ENCODE measurements at regions not wholly inside any gene's neighbourhood (a gene's known extent, or its start where the extent isn't known, plus 50 kb on each side); places are given as distances from the start of the nearest gene placed in this dataset.
A peak's percentile ranks its signal among the peaks of the same experiment; 100 is the strongest.

DNA sequence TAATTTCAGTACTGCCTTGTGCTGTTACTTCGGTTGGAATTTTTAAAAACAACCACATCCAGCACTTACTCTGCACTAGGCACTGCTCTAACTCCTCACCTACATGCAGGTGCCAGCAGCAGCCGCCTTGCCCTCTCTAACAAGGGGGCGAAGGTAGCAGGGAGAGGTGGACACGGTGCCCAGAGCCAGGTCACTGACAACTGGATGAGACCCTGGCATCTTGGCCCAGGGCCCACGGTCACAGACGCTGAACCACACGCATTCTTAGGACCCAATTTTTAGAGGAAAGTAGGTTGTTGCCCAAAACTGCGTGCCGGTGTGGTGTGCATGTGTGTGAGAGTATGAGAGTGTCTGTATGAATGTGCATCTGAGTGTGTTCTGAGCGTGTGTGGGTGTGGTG, 63.4 kb upstream of the GATA2 start:
- H3K4me3 ChIP-seq (replicated peaks; ENCODE audit: insufficient read depth, low read length), result no peak overlapping the region

DNA sequence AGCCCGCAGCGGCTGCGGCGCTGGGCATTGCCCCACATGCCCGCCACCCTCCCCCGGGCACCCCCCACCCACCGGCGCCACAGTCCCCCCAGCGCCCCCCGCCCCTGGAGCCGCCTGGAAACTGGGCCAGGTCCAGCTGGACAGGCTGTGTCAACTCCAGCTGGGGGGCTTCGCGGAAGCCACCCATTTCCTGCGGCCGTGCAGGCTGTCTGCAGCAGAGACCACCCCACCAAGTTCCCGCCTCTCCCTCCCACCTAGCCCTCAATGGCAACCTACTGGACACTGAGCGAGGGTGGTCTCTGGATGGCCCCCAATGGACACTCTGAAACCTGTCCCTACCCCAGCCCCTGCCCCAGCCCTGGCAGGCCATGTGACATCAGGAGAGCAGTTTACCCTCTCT, 62.8 kb upstream of the GATA2 start:
- H3K4me3 ChIP-seq (replicated peaks; ENCODE audit: insufficient read depth, low read length), result no peak overlapping the region
- H3K27ac ChIP-seq (replicated peaks), result no peak overlapping the region
- no peak for TF ChIP-seq SPI1 (IDR thresholded peaks at IDR 0.05; ENCODE audit: borderline replicate concordance, low read depth)
- no peak for TF ChIP-seq CTCF (IDR thresholded peaks at IDR 0.05; ENCODE audit: insufficient read depth, low read length)
- TF ChIP-seq POLR2AphosphoS5 (IDR thresholded peaks at IDR 0.05; ENCODE audit: low read depth), result no peak
- TF ChIP-seq, protein P1, sequence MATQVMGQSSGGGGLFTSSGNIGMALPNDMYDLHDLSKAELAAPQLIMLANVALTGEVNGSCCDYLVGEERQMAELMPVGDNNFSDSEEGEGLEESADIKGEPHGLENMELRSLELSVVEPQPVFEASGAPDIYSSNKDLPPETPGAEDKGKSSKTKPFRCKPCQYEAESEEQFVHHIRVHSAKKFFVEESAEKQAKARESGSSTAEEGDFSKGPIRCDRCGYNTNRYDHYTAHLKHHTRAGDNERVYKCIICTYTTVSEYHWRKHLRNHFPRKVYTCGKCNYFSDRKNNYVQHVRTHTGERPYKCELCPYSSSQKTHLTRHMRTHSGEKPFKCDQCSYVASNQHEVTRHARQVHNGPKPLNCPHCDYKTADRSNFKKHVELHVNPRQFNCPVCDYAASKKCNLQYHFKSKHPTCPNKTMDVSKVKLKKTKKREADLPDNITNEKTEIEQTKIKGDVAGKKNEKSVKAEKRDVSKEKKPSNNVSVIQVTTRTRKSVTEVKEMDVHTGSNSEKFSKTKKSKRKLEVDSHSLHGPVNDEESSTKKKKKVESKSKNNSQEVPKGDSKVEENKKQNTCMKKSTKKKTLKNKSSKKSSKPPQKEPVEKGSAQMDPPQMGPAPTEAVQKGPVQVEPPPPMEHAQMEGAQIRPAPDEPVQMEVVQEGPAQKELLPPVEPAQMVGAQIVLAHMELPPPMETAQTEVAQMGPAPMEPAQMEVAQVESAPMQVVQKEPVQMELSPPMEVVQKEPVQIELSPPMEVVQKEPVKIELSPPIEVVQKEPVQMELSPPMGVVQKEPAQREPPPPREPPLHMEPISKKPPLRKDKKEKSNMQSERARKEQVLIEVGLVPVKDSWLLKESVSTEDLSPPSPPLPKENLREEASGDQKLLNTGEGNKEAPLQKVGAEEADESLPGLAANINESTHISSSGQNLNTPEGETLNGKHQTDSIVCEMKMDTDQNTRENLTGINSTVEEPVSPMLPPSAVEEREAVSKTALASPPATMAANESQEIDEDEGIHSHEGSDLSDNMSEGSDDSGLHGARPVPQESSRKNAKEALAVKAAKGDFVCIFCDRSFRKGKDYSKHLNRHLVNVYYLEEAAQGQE (IDR thresholded peaks at IDR 0.05; ENCODE audit: insufficient replicate concordance, low read depth), result no peak
- TF ChIP-seq GABPA (IDR thresholded peaks at IDR 0.05; ENCODE audit: low read depth), result no peak
- no peaks in the 10 kb centered on the region for H3K27me3 ChIP-seq (ENCODE audit: insufficient read depth, poor library complexity, severe bottlenecking)
- DNase-seq (ENCODE audit: low read depth in 1 of 2, low spot score in 1 of 2), result no peak

More for the DNA sequence above, 63.4 kb upstream of the GATA2 start:
- no peak for TF ChIP-seq CTCF (IDR thresholded peaks at IDR 0.05; ENCODE audit: insufficient read depth, low read length)
- TF ChIP-seq POLR2AphosphoS5 (IDR thresholded peaks at IDR 0.05; ENCODE audit: low read depth), result no peak
- TF ChIP-seq, protein P1 (IDR thresholded peaks at IDR 0.05; ENCODE audit: insufficient replicate concordance, low read depth), result no peak
- no peak for TF ChIP-seq SPI1 (IDR thresholded peaks at IDR 0.05; ENCODE audit: borderline replicate concordance, low read depth)
- no peak for TF ChIP-seq GABPA (IDR thresholded peaks at IDR 0.05; ENCODE audit: low read depth)
- no peak overlapping the region for H3K27ac ChIP-seq (replicated peaks)
- no peak for DNase-seq (ENCODE audit: low read depth in 1 of 2, low spot score in 1 of 2)
- H3K27me3 ChIP-seq (ENCODE audit: insufficient read depth, poor library complexity, severe bottlenecking), result no peaks in the 10 kb centered on the region

DNA sequence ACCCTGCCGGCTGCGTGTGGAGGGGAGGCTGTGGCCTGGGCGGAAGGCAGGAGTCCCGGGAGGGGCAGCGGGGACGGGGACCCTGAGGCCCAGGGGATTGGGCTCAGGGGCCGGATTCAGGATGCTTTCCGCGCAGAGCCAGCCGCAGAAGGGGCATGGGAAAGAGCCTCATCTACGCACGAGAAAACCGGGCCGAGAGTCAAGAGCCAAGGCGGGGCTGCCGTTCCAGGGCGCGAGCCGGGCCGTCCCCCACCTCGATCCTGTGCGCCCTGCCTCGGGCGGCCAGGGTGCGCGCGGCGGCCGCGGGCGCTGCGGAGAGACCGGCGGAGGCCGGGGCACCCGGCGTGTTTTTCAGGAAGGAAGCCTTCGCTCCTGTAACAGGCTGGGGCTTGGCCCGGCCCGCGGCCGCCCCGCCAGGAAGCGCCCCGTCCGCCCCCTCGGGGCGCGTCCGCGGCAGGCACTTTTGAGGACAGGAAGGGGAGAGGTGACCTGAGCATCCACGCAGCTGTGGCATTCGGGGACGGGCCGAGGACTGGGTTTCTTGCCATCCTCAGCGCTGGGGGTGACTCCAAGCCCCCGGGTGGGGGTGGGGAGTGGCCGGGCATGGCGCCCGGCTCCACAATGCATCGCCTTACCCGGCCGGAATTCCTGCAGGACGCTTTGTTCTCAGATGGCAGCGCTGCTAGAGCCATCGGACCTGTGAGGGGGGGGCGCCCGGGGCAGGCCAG, 62.3 kb upstream of the GATA2 start:
- Histone ChIP-seq H3K4me3 (replicated peaks; ENCODE audit: insufficient read depth, low read length) (peak overlapping the region; percentile 11; the same call in 1 of the 2 replicates), H3K27me3 (ENCODE audit: insufficient read depth, poor library complexity, severe bottlenecking) (no peaks in the 10 kb centered on the region), H3K27ac (replicated peaks) (no peak overlapping the region)
- no peak for TF ChIP-seq CTCF (IDR thresholded peaks at IDR 0.05; ENCODE audit: insufficient read depth, low read length)
- DNase-seq (ENCODE audit: low read depth in 1 of 2, low spot score in 1 of 2), result peak in 1 of 2 experiments; percentile 16

Data from HL-60 (cell line).